GM12874 (cell line): ENCODE measurements at regions not wholly inside any gene's neighbourhood (a gene's known extent, or its start where the extent isn't known, plus 50 kb on each side); places are given as distances from the start of the nearest gene placed in this dataset.

ENCODE experiments used
- CTCF ChIP-seq: IDR thresholded peaks from 2 replicates; pipeline ENCODE4 v1.5.1; 2011; ENCODE audit warnings: low read depth, mild to moderate bottlenecking, control low read depth, low read length, moderate library complexity; ENCODE audit not compliant: insufficient read depth

GRCh38 chr1:5402618-5403017 is 589.6 kb downstream of the NPHP4 start:
- TF ChIP-seq CTCF: no peak

- no peak for TF ChIP-seq CTCF
Measured at GRCh38 chr1:5399771-5400170, 592.5 kb downstream of the NPHP4 start.

- no peak for TF ChIP-seq CTCF
Measured at GRCh38 chr1:5396593-5396992, 595.6 kb downstream of the NPHP4 start.

GRCh38 chr1:5394111-5394510 is 598.1 kb downstream of the NPHP4 start:
- TF ChIP-seq CTCF: no peak

- no peak for TF ChIP-seq CTCF
Measured at GRCh38 chr1:5393603-5394002, 598.6 kb downstream of the NPHP4 start.

GRCh38 chr1:5393146-5393545 is 599.1 kb downstream of the NPHP4 start:
- no peak for TF ChIP-seq CTCF

GRCh38 chr1:5391725-5392124 is 600.5 kb downstream of the NPHP4 start:
- no peak for TF ChIP-seq CTCF

- no peak for TF ChIP-seq CTCF
Measured at GRCh38 chr1:5390504-5390903, 601.7 kb downstream of the NPHP4 start.
